Adrenal gland (tissue), 5 donors: ENCODE measurements at regions not wholly inside any gene's neighbourhood (a gene's known extent, or its start where the extent isn't known, plus 50 kb on each side); places are given as distances from the start of the nearest gene placed in this dataset.

Experiments
- CTCF ChIP-seq, 6 experiments: fragments of 450-650 bp in 4 of 6; fragments of 200-600 bp in 2 of 6; sonication (generic) in 1 of 6; IDR thresholded peaks; 1 replicate in 5 of 6; 2 replicates in 1 of 6; pipeline versions ENCODE4 v1.5.1 to v1.8.0; 2016 to 2021; ENCODE audit warnings: antibody characterized with exemption in 6 of 6, mild to moderate bottlenecking in 2 of 6, moderate library complexity in 1 of 6
- POLR2A ChIP-seq, 2 donors: fragments of 450-650 bp; IDR thresholded peaks; one replicate each; pipeline ENCODE4 v1.6.1; 2017; ENCODE audit warnings: antibody characterized with exemption in 2 of 2, mild to moderate bottlenecking in 2 of 2, moderate library complexity in 1 of 2
- donor health status: DM: no; HTN: no; CAD: no.

GRCh38 chr5:92574023-92574422, 1007.0 kb downstream of the NR2F1-AS1 start:
- TF ChIP-seq CTCF (IDR thresholded peaks at IDR 0.05) (no peak), POLR2A (IDR thresholded peaks at IDR 0.05) (no peak)
